Stomach (tissue), 8 donors: ENCODE measurements at regions not wholly inside any gene's neighbourhood (a gene's known extent, or its start where the extent isn't known, plus 50 kb on each side); places are given as distances from the start of the nearest gene placed in this dataset.

Source experiments
- DNase-seq, 2 donors: peaks; one replicate each; pipeline versions ENCODE4 v3.0.0 to v3.0.0-alpha.2; 2013 to 2019
- H3K27ac ChIP-seq, 5 donors: fragments of 200-600 bp in 4 of 5; sonication (generic) in 4 of 5; one replicate each; pipeline ENCODE4 v1.5.1; 2013 to 2019; ENCODE audit warnings: mild to moderate bottlenecking in 1 of 5, moderate library complexity in 1 of 5
- H3K27me3 ChIP-seq, 3 donors: fragments of 200-600 bp; sonication (generic); one replicate each; pipeline ENCODE4 v1.5.1; 2017 to 2019; ENCODE audit warnings: mixed run types in 1 of 3
- H3K36me3 ChIP-seq, 4 donors: fragments of 200-600 bp; sonication (generic); 1 replicate in 3 of 4; 2 replicates in 1 of 4; pipeline ENCODE4 v1.5.1; 2016 to 2019
- H3K4me1 ChIP-seq, 4 donors: fragments of 200-600 bp; sonication (generic); one replicate each; pipeline ENCODE4 v1.5.1; 2016 to 2019
- H3K4me3 ChIP-seq, 4 donors: fragments of 200-600 bp; sonication (generic) in 3 of 4; one replicate each; pipeline ENCODE4 v1.5.1; 2016 to 2019; ENCODE audit warnings: mild to moderate bottlenecking in 1 of 4
- H3K9me3 ChIP-seq, 4 donors: fragments of 200-600 bp; sonication (generic); one replicate each; pipeline ENCODE4 v1.5.1; 2016 to 2019
- CTCF ChIP-seq, 7 experiments: fragments of 450-650 bp in 4 of 7; fragments of 200-600 bp in 3 of 7; sonication (generic) in 3 of 7; IDR thresholded peaks; one replicate each; pipeline ENCODE4 v1.5.1; 2016 to 2019; ENCODE audit warnings: antibody characterized with exemption in 7 of 7, control low read depth in 2 of 7, mild to moderate bottlenecking in 1 of 7
- EP300 ChIP-seq: sonication (generic); formaldehyde crosslinking; IDR thresholded peaks from one replicate; pipeline ENCODE4 v1.6.1; 2017; ENCODE audit warnings: antibody characterized with exemption
- POLR2A ChIP-seq, 4 donors: fragments of 450-650 bp; IDR thresholded peaks; one replicate each; pipeline ENCODE4 v1.6.1; 2016; ENCODE audit warnings: antibody characterized with exemption in 4 of 4, control low read depth in 2 of 4, mild to moderate bottlenecking in 1 of 4, moderate library complexity in 1 of 4
- POLR2AphosphoS5 ChIP-seq, 3 donors: sonication (generic); formaldehyde crosslinking; IDR thresholded peaks; one replicate each; pipeline ENCODE4 v1.6.1; 2016; ENCODE audit warnings: antibody characterized with exemption in 3 of 3
- WGBS, 5 donors: extraction: QIAGEN DNeasy Blood & Tissue Kit in 3 of 5; methylation state at CpG; one replicate each; pipeline versions ENCODE4 v1.1.5 to v1.1.7; 2013 to 2018; 5-methylcytosine and 5-hydroxymethylcytosine counted together
- intact Hi-C: fragments of 100-400 bp; cut with DNase I; formaldehyde crosslinking; loops from one replicate; pipeline ENCODE4 v1.15.1; 2023; ENCODE audit warnings: low total_unique reads
- donor health status: healthy with polysubstance abuse.
- donor health status: Bipolar disorder and iron deficiency.
- donor health status: healthy.

- 70 to 80% (median 74%) methylated on average over 3 of the region's 3 CpGs for WGBS, 5 donors
- Histone ChIP-seq H3K36me3 (no peaks in the 10 kb centered on the region), H3K27me3 (peaks cover 0 to 67% (median 38%) of the 10 kb centered on the region in 3 donors), H3K4me1 (peaks cover 0 to 23% (median 4%) of the 10 kb centered on the region in 4 donors), H3K4me3 (no peak overlapping the region), H3K9me3 (no peaks in the 10 kb centered on the region), H3K27ac (no peak overlapping the region)
- TF ChIP-seq CTCF (IDR thresholded peaks at IDR 0.05) (no peak), POLR2A (IDR thresholded peaks at IDR 0.05) (no peak), EP300 (no peak), POLR2AphosphoS5 (IDR thresholded peaks at IDR 0.05) (no peak)
- intact Hi-C loops: no loop called here
- no peak for DNase-seq
These were observed 194.8 kb downstream of the BUD13 start for GRCh38 chr11:116577956-116578355.

GRCh38 chr11:116577273-116577672 lies 195.5 kb downstream of the BUD13 start:
- intact Hi-C loops: no loop called here
- no peaks in the 10 kb centered on the region for H3K9me3 ChIP-seq
- WGBS, 5 donors: 61 to 71% (median 66%) methylated on average over 4 of the region's 4 CpGs
- H3K4me1 ChIP-seq: peaks cover 0 to 23% (median 4%) of the 10 kb centered on the region in 4 donors
- no peak overlapping the region for H3K4me3 ChIP-seq
- no peak overlapping the region for H3K27ac ChIP-seq
- no peaks in the 10 kb centered on the region for H3K36me3 ChIP-seq
- no peak for TF ChIP-seq EP300
- TF ChIP-seq POLR2AphosphoS5 (IDR thresholded peaks at IDR 0.05): no peak
- no peak for TF ChIP-seq POLR2A (IDR thresholded peaks at IDR 0.05)
- no peak for TF ChIP-seq CTCF (IDR thresholded peaks at IDR 0.05)
- DNase-seq: no peak
- peaks cover 0 to 60% (median 38%) of the 10 kb centered on the region in 3 donors for H3K27me3 ChIP-seq

GRCh38 chr11:116576526-116576925 lies 196.3 kb downstream of the BUD13 start:
- intact Hi-C loops: no loop called here
- Histone ChIP-seq H3K4me3 (no peak overlapping the region), H3K27me3 (peaks cover 0 to 52% (median 30%) of the 10 kb centered on the region in 3 donors)

GRCh38 chr11:116567721-116568242 lies 205.0 kb downstream of the BUD13 start:
- H3K36me3 ChIP-seq: no peaks in the 10 kb centered on the region
- intact Hi-C loops: no loop called here
- no peak for TF ChIP-seq POLR2A (IDR thresholded peaks at IDR 0.05)
- TF ChIP-seq EP300: no peak
- TF ChIP-seq POLR2AphosphoS5 (IDR thresholded peaks at IDR 0.05): no peak
- TF ChIP-seq CTCF (IDR thresholded peaks at IDR 0.05): no peak
- no peak overlapping the region for H3K27ac ChIP-seq
- H3K27me3 ChIP-seq: peaks cover 0 to 10% (median 0%) of the 10 kb centered on the region in 3 donors
- 71 to 74% (median 73%) methylated on average over 8 to 9 of the region's 9 CpGs for WGBS, 5 donors
- H3K9me3 ChIP-seq: peaks cover 0 to 5% (median 0%) of the 10 kb centered on the region in 4 donors
- DNase-seq: no peak
- no peak overlapping the region for H3K4me3 ChIP-seq
- peaks cover 0 to 3% (median 0%) of the 10 kb centered on the region in 4 donors for H3K4me1 ChIP-seq

More at GRCh38 chr11:116576526-116576925, 196.3 kb downstream of the BUD13 start:
- Histone ChIP-seq H3K36me3 (no peaks in the 10 kb centered on the region), H3K27ac (no peak overlapping the region), H3K4me1 (peaks cover 0 to 23% (median 4%) of the 10 kb centered on the region in 4 donors), H3K9me3 (no peaks in the 10 kb centered on the region)
- no peak for DNase-seq
- TF ChIP-seq POLR2AphosphoS5 (IDR thresholded peaks at IDR 0.05) (no peak), POLR2A (IDR thresholded peaks at IDR 0.05) (no peak), CTCF (IDR thresholded peaks at IDR 0.05) (no peak), EP300 (no peak)
- WGBS, 5 donors: 25 to 41% (median 32%) methylated on average over 2 of the region's 2 CpGs
